Psoas muscle (tissue), 7 donors: ENCODE measurements at regions not wholly inside any gene's neighbourhood (a gene's known extent, or its start where the extent isn't known, plus 50 kb on each side); places are given as distances from the start of the nearest gene placed in this dataset.
"Not testable (repeated sequence)": the region's sequence is repeated elsewhere in the genome, so short reads cannot be mapped to it uniquely, and the experiment has no call there.

Experiments
- ATAC-seq, 4 donors: fragments of 200-7000 bp; cut with Tn5 transposase; one replicate each; pipeline ENCODE4 v1.9.1; 2020; ENCODE audit warnings: moderate library complexity in 3 of 4, mild to moderate bottlenecking in 2 of 4
- DNase-seq, 2 donors: peaks; one replicate each; pipeline ENCODE4 v3.0.0-alpha.2; 2020
- H3K27ac ChIP-seq: fragments of 200-600 bp; one replicate; pipeline ENCODE4 v1.8.0; 2022
- H3K27me3 ChIP-seq, 3 donors: fragments of 200-600 bp in 1 of 3; one replicate each; pipeline versions ENCODE4 v1.6.1 to v1.8.0; 2013 to 2022; ENCODE audit warnings: low read length in 2 of 3, mild to moderate bottlenecking in 2 of 3, moderate library complexity in 1 of 3; ENCODE audit not compliant: insufficient read depth in 3 of 3
- H3K36me3 ChIP-seq, 2 donors: fragments of 200-600 bp in 1 of 2; one replicate each; pipeline versions ENCODE4 v1.6.1 to v1.8.0; 2013 to 2022; ENCODE audit warnings: low read depth in 1 of 2, mild to moderate bottlenecking in 1 of 2, moderate library complexity in 1 of 2; ENCODE audit not compliant: insufficient read depth in 1 of 2
- H3K4me1 ChIP-seq: fragments of 200-600 bp; one replicate; pipeline ENCODE4 v1.8.0; 2022
- H3K4me3 ChIP-seq: fragments of 200-600 bp; one replicate; pipeline ENCODE4 v1.8.0; 2022; ENCODE audit warnings: mild to moderate bottlenecking
- H3K9me3 ChIP-seq: fragments of 200-600 bp; one replicate; pipeline ENCODE4 v1.8.0; 2022
- CTCF ChIP-seq: fragments of 200-600 bp; IDR thresholded peaks from one replicate; pipeline ENCODE4 v1.8.0; 2022; ENCODE audit warnings: antibody characterized with exemption
- WGBS, 3 donors: extraction: QIAGEN DNeasy Blood & Tissue Kit; methylation state at CpG; one replicate each; pipeline versions ENCODE4 v1.1.6 to v1.1.7; 2013; 5-methylcytosine and 5-hydroxymethylcytosine counted together
- intact Hi-C, 2 donors: fragments of 100-400 bp; cut with DNase I; formaldehyde crosslinking; loops; one replicate each; pipeline versions ENCODE4 v1.11.0 to v1.14.2; 2022
- donor health status: healthy with polysubstance abuse.
- donor health status: DM: no; HTN: no; CAD: no; lungs with moderate emphysema.
- donor health status: Bipolar disorder and iron deficiency.
- donor health status: healthy.
- donor health status: DM: yes; HTN: yes; CAD: no.
- donor health status: DM: no; HTN: no; CAD: no.
- donor health status: DM: yes; HTN: yes; CAD: no.

DNA sequence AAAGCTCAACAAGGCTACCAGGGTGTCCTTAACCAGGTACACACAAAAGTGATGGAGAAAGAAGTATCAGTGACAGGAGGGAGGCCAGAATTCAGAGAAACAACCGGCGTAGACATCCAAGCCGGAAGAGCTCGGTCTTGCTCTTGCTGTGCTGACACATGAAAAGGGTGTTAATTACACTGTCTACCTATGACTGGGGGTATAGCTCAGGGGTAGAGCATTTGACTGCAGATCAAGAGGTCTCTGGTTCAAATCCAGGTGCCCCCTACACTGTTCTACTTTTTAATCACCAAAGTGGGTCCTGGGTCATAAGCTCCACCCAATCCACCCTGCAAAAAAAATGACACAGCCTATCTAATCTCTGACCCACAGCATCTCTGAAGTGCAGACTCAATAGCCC lies 86.9 kb upstream of the ZNF746 start:
- Histone ChIP-seq H3K36me3 (peaks cover 10 to 52% of the 10 kb centered on the region in 2 donors), H3K9me3 (no peaks in the 10 kb centered on the region), H3K27ac (no peak overlapping the region), H3K4me3 (no peak overlapping the region), H3K27me3 (no peaks in the 10 kb centered on the region), H3K4me1 (no peaks in the 10 kb centered on the region)
- DNase-seq (no peak), ATAC-seq (no peak)
- intact Hi-C loops = no loop called here
- no peak for TF ChIP-seq CTCF
- WGBS, 3 donors = 96 to 100% (median 96%) methylated on average over 4 of the region's 4 CpGs

- no peak for DNase-seq
- Histone ChIP-seq H3K4me3 (no peak overlapping the region), H3K9me3 (no peaks in the 10 kb centered on the region), H3K36me3 (peaks cover 13 to 52% of the 10 kb centered on the region in 2 donors), H3K4me1 (no peaks in the 10 kb centered on the region), H3K27me3 (no peaks in the 10 kb centered on the region), H3K27ac (no peak overlapping the region)
- ATAC-seq = no peak
- no peak for TF ChIP-seq CTCF
- WGBS, 3 donors = 97 to 98% (median 98%) methylated on average over 2 of the region's 2 CpGs
- intact Hi-C loops = no loop called here
These were observed 86.4 kb upstream of the ZNF746 start for GRCh38 chr7:149584009-149584408.

- no peak for TF ChIP-seq CTCF
- no peak overlapping the region for H3K4me3 ChIP-seq
- peaks cover 12 to 19% of the 10 kb centered on the region in 2 donors for H3K36me3 ChIP-seq
- no peak overlapping the region for H3K27ac ChIP-seq
- ATAC-seq (no peak), DNase-seq (no peak)
- intact Hi-C loops = no loop called here
- 98 to 99% (median 98%) methylated on average over 6 of the region's 6 CpGs for WGBS, 3 donors
- H3K27me3 ChIP-seq = no peaks in the 10 kb centered on the region
- H3K4me1 ChIP-seq = no peaks in the 10 kb centered on the region
- peaks cover 6% of the 10 kb centered on the region for H3K9me3 ChIP-seq
These were observed 82.7 kb upstream of the ZNF746 start for GRCh38 chr7:149580328-149580727.

- 99% methylated on average over 19 of the region's 19 CpGs for WGBS, 3 donors
- H3K9me3 ChIP-seq = not testable (repeated sequence)
These were observed 81.8 kb upstream of the ZNF746 start for GRCh38 chr7:149579365-149579764.

GRCh38 chr7:149574428-149574827 lies 76.8 kb upstream of the ZNF746 start:
- H3K27ac ChIP-seq, ATAC-seq, H3K27me3 ChIP-seq, H3K4me3 ChIP-seq, H3K36me3 ChIP-seq, DNase-seq, intact Hi-C loops, H3K4me1 ChIP-seq: not testable (repeated sequence)
- WGBS, 3 donors = 91 to 100% (median 93%) methylated on average over 2 of the region's 2 CpGs
- H3K9me3 ChIP-seq = peaks cover 29% of the 10 kb centered on the region

More at GRCh38 chr7:149579365-149579764, 81.8 kb upstream of the ZNF746 start:
- H3K4me3 ChIP-seq, H3K27me3 ChIP-seq, intact Hi-C loops, ATAC-seq, DNase-seq, H3K4me1 ChIP-seq, H3K27ac ChIP-seq: not testable (repeated sequence)
- peaks cover 12 to 18% of the 10 kb centered on the region in 2 donors for H3K36me3 ChIP-seq

DNA sequence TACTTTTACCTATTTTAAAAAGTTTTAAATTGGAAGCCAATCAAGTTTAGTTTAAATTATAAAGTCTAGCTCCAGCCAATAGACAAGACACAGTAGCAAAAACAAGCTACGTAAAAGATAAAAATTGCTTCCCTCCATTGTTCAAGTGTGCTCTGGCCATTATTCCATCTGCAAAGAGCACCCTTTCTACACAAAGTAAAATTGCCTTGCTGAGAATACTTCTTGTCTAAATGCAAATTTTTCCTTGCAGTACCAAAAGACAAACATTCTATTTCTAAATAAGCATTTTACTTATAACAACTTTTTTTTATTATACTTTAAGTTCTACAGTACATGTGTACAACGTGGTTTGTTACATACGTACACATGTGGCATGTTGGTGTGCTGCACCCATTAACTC lies 75.9 kb upstream of the ZNF746 start:
- H3K4me3 ChIP-seq = no peak overlapping the region
- no peak overlapping the region for H3K27ac ChIP-seq
- TF ChIP-seq CTCF = no peak
- intact Hi-C loops = no loop called here
- H3K27me3 ChIP-seq = no peaks in the 10 kb centered on the region
- ATAC-seq = no peak
- H3K4me1 ChIP-seq = no peaks in the 10 kb centered on the region
- DNase-seq = no peak
- 98 to 99% (median 98%) methylated on average over 3 of the region's 3 CpGs for WGBS, 3 donors
- peaks cover 36% of the 10 kb centered on the region for H3K9me3 ChIP-seq
- H3K36me3 ChIP-seq = peaks cover 0 to 2% of the 10 kb centered on the region in 2 donors

- DNase-seq, ATAC-seq, H3K4me3 ChIP-seq, H3K27ac ChIP-seq, intact Hi-C loops, H3K36me3 ChIP-seq, H3K4me1 ChIP-seq, H3K27me3 ChIP-seq: not testable (repeated sequence)
- 92 to 96% (median 93%) methylated on average over 8 of the region's 8 CpGs for WGBS, 3 donors
- H3K9me3 ChIP-seq = peaks cover 36% of the 10 kb centered on the region
These were observed 75.3 kb upstream of the ZNF746 start for GRCh38 chr7:149572920-149573319.
